ENCODE measurements at regions not wholly inside any gene's neighbourhood (a gene's known extent, or its start where the extent isn't known, plus 50 kb on each side); places are given as distances from the start of the nearest gene placed in this dataset.

DNA sequence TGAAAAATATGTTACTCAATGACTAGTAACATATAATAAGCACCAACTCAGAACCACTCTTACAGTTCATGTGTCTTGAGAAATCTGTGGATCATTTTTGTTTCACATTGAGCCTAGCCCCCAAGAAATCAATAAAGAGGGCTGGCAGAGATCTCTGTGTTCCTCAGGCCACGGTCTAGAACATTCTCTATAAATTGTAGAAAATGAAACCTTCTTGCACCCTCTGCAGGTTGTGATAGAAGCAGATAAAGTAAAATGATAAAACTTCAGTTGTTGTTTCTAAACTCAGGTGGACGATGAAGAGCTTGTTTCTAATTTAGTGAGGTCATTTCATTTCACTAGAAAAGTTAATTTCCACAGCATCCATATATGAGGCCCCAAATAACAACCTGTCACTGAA is 182.7 kb downstream of the KIT start:
- no peak for TF ChIP-seq POLR2A (IDR thresholded peaks at IDR 0.05)
- TF ChIP-seq, protein P1, sequence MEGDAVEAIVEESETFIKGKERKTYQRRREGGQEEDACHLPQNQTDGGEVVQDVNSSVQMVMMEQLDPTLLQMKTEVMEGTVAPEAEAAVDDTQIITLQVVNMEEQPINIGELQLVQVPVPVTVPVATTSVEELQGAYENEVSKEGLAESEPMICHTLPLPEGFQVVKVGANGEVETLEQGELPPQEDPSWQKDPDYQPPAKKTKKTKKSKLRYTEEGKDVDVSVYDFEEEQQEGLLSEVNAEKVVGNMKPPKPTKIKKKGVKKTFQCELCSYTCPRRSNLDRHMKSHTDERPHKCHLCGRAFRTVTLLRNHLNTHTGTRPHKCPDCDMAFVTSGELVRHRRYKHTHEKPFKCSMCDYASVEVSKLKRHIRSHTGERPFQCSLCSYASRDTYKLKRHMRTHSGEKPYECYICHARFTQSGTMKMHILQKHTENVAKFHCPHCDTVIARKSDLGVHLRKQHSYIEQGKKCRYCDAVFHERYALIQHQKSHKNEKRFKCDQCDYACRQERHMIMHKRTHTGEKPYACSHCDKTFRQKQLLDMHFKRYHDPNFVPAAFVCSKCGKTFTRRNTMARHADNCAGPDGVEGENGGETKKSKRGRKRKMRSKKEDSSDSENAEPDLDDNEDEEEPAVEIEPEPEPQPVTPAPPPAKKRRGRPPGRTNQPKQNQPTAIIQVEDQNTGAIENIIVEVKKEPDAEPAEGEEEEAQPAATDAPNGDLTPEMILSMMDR (IDR thresholded peaks at IDR 0.05 in 8 of 11, conservative IDR thresholded peaks at IDR 0.05 in 3 of 11), result no peak
- TF ChIP-seq POLR2AphosphoS5 (IDR thresholded peaks at IDR 0.05), result no peak
